ENCODE measurements at regions not wholly inside any gene's neighbourhood (a gene's known extent, or its start where the extent isn't known, plus 50 kb on each side); places are given as distances from the start of the nearest gene placed in this dataset.
"Not testable (repeated sequence)": the region's sequence is repeated elsewhere in the genome, so short reads cannot be mapped to it uniquely, and the experiment has no call there.

- DNase-seq = no peak
Measured at GRCh38 chr3:188972310-188972709, 199.5 kb upstream of the TPRG1 start.

GRCh38 chr3:188974856-188975599 is 196.7 kb upstream of the TPRG1 start:
- DNase-seq = peak in 2 of 3 donors; percentile 22 to 64

- DNase-seq = no peak
Measured at GRCh38 chr3:188975600-188976314, 196.0 kb upstream of the TPRG1 start.

- no peak for DNase-seq
Measured at GRCh38 chr3:188976407-188976806, 195.4 kb upstream of the TPRG1 start.

GRCh38 chr3:188978421-188979171 is 193.2 kb upstream of the TPRG1 start:
- peak; percentile 82 to 93 (median 85) for DNase-seq

GRCh38 chr3:188979248-188979647 is 192.5 kb upstream of the TPRG1 start:
- no peak for DNase-seq

GRCh38 chr3:188979669-188980310 is 192.0 kb upstream of the TPRG1 start:
- DNase-seq = peak in 2 of 3 donors; percentile 24 to 51

GRCh38 chr3:188993181-188993580 is 178.6 kb upstream of the TPRG1 start:
- DNase-seq = no peak

- peak in 1 of 3 donors; percentile 77 for DNase-seq
Measured at GRCh38 chr3:189001559-189001958, 170.2 kb upstream of the TPRG1 start.

- no peak for DNase-seq
Measured at GRCh38 chr3:189003410-189003809, 168.4 kb upstream of the TPRG1 start.

GRCh38 chr3:189013224-189013888 is 158.4 kb upstream of the TPRG1 start:
- no peak for DNase-seq

GRCh38 chr3:189014526-189014925 is 157.2 kb upstream of the TPRG1 start:
- no peak for DNase-seq

GRCh38 chr3:189022576-189023466 is 148.9 kb upstream of the TPRG1 start:
- DNase-seq = not testable (repeated sequence)

- no peak for DNase-seq
Measured at GRCh38 chr3:189025866-189026265, 145.9 kb upstream of the TPRG1 start.

- DNase-seq = peak; percentile 17 to 32 (median 27)
Measured at GRCh38 chr3:189027626-189028155, 144.1 kb upstream of the TPRG1 start.

- no peak for DNase-seq
Measured at GRCh38 chr3:189038773-189039745, 132.7 kb upstream of the TPRG1 start.

- no peak for DNase-seq
Measured at GRCh38 chr3:189040656-189041335, 131.0 kb upstream of the TPRG1 start.

- DNase-seq = peak in 1 of 3 donors; percentile 7
Measured at GRCh38 chr3:189041482-189042090, 130.2 kb upstream of the TPRG1 start.

All from muscle of back (tissue), 3 donors.